K562 (cell line): ENCODE measurements at regions not wholly inside any gene's neighbourhood (a gene's known extent, or its start where the extent isn't known, plus 50 kb on each side); places are given as distances from the start of the nearest gene placed in this dataset.

Source experiments
- E2F5 ChIP-seq: sonication (generic); formaldehyde crosslinking; IDR thresholded peaks from 2 replicates; pipeline ENCODE4 v1.8.0; 2022; ENCODE audit warnings: mild to moderate bottlenecking, missing genetic modification reagents
- KDM2B ChIP-seq: fragments of 250-450 bp; sonication (Bioruptor Pico); IDR thresholded peaks from 2 replicates; pipeline ENCODE4 v1.8.0; 2021; ENCODE audit warnings: mild to moderate bottlenecking, moderate library complexity
- POLR2A ChIP-seq: fragments of 450-650 bp; conservative IDR thresholded peaks from 2 replicates; pipeline ENCODE4 v1.6.1; 2016
- SAP30 ChIP-seq: fragments of 200-600 bp; sonication (generic); IDR thresholded peaks from 2 replicates; pipeline ENCODE4 v1.6.1; 2012; ENCODE audit warnings: borderline replicate concordance, low read depth, mild to moderate bottlenecking, moderate library complexity, low read length, control low read depth, inconsistent platforms; ENCODE audit not compliant: insufficient read depth, poor library complexity, severe bottlenecking
- ZNF512 ChIP-seq: IDR thresholded peaks from 2 replicates; pipeline ENCODE4 v1.6.1; 2016; ENCODE audit warnings: missing genetic modification characterization, missing compliant biosample characterization

GRCh38 chr1:207218512-207219362 is 102.7 kb upstream of the CD55 start:
- no peak for TF ChIP-seq SAP30
- no peak for TF ChIP-seq ZNF512
- no peak for TF ChIP-seq POLR2A
- TF ChIP-seq KDM2B (CRISPR knock-in tag) = no peak
- TF ChIP-seq E2F5 = no peak
